Non-pigmented ciliary epithelial cell (primary cell): ENCODE measurements at regions not wholly inside any gene's neighbourhood (a gene's known extent, or its start where the extent isn't known, plus 50 kb on each side); places are given as distances from the start of the nearest gene placed in this dataset.
A peak's percentile ranks its signal among the peaks of the same experiment; 100 is the strongest.
"Not testable (repeated sequence)": the region's sequence is repeated elsewhere in the genome, so short reads cannot be mapped to it uniquely, and the experiment has no call there.

Experiments used
- DNase-seq: peaks from one replicate; pipeline ENCODE4 v3.0.0-alpha.2; 2010; ENCODE audit warnings: low read depth

DNA sequence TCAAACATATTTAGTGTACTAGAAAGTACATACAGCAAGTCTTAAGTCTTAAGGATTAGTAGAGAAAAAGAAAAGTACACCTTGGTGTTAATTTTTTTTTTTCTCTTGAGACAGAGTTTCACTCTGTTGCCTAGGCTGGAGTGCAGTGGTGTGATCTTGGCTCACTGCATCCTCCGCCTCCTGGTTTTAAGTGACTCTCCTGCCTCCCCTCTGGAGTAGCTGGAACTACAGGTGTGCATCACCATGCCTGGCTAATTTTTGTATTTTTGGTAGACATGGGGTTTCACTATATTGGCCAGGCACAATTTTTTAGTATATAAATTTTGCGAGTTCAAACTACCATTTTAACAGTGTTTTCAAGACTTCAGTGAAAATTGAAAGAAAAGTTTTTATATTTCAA, 1941.1 kb upstream of the CDH6 start:
- DNase-seq, result no peak

DNA sequence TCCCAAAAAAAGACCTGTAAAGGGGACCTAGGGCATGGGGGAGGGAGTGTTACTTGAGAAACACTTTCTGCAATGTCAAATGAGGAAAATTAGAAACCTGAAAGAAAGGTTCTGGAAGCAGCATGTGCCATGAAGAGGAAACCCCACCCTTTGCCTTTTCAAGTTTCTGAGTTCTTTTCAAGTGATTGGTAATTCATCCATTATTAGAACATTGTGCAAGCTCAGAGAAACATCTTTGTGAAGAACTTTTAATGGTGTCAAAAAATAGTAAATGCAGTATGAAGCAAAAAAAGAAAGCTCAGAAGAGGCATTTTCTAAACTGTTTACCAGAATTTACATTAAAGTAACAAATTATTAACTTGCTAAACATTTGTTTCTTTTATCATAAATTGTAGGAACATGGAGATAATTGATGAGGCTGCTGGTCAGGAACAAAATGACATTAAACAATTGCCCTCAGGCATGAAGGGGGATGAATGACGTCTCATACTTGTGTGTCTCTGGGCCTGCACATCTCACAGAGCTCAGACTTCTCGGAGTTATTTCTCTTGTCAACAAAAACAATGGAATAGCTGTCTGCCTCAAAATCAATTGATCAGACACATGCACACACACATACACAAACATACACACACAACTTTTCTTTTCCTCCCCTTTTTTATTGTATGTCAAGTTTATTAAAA, 1946.0 kb upstream of the CDH6 start:
- no peak for DNase-seq

DNA sequence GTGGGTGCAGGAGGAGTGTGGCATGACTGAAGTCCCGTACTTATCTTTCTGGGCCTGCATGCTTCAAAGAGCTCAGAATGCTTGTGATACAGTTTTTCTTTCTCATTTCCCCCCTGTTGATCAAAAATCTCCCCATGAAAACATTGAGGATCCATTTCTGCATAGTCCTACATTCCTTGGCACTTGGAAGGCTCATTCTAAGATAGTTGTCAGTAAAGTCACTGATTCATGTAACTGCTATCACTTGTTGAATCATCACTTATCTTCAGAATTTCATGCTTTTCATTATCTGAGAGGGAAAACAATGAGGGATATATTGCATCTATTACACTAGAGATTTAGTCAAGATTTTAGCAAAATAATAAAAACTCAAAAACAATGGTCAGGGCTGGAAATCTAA, 1953.1 kb upstream of the CDH6 start:
- no peak for DNase-seq

DNA sequence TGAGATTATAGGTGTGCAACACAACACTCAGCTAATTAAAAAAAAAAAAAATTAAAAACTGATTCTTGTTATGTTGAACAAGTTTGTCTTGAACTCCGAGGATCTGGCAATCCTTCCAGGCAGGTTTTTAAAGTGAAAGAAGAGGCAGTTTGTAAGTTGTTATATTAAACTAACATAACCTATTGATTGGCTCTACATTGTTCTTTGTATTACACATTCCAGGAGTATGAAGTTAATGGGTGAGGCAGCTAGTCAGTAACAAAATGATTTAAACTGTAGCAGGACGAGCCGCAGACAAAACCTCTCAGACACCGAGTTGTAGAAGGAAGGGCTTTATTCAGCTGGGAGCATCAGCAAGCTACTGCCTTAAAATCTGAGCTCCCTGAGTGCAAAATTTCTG, 1953.9 kb upstream of the CDH6 start:
- DNase-seq, result no peak

DNA sequence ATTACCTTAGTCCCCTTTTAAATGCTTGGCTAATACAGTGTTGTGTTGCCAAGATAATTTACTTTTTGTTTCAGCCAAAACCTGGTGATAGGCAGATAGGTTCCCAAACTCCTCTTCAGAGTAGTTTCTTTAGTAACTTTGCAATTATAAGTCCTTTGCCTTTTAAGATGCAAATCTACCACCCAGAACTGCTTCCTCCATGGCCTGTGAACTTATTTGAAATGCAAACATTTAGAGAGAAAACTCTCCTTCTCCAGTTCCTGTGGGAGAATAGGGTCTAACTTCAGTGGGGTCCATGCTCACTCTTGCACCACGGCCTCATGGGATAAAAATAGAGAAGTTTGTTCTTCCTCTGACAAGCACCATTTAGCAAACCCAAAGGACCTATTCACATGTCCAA, 1955.4 kb upstream of the CDH6 start:
- no peak for DNase-seq

DNA sequence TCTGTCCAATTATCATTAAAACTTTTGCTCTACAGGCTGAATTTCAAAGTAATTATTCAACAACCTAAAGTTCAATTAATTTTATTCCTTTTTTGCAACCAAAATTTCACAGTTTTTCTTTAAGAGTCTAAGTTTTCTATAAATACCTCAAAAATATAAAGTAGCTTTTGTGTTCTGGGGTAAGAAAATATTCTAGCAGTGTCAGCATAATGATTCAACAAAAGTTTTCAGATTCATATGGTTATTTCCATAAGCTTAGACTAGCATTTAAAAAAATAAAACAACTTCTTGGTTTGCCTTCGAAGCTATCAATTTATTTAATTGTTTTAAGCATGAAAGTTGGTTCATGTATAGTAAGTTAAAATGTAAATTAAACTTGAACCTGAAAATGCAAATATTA, 1962.3 kb upstream of the CDH6 start:
- DNase-seq, result no peak

DNA sequence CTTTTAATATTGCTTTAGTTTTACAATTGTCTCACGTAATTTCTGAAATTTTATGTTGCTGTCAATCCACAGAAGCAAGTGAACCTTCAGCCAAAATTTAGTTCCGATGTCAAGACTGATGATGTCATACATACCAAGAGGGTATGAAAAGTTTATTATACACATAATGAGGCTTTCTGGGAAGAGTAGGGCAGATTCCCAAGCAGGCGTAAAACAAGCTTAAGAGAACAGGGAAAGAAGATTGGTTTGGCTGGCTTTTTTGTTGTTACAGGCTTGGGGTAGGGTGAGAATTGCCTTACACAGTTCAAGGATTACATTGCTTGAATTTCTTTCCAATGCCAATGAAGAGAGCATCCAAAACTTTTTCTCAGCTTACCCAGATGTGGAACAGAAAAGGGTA, 1962.9 kb upstream of the CDH6 start:
- DNase-seq, result no peak

DNA sequence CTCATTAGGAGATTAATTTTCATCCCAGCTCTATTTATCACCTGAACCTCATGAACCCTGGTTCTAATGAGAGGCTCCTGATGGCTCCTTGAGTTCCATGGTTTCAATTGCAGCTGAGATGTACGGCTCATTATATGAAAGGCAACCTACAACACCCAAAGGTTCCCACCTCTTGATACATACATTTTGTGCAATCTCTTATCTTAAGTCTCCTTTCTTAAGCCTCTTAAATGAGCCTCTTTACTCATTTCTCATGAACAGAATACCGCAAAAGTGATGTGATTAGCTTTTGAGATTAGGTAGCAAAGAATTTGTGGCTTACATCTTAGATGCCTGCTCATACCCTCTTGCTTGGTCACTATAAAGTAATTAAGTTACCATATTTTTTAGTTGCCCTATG, 1964.0 kb upstream of the CDH6 start:
- DNase-seq, result no peak

DNA sequence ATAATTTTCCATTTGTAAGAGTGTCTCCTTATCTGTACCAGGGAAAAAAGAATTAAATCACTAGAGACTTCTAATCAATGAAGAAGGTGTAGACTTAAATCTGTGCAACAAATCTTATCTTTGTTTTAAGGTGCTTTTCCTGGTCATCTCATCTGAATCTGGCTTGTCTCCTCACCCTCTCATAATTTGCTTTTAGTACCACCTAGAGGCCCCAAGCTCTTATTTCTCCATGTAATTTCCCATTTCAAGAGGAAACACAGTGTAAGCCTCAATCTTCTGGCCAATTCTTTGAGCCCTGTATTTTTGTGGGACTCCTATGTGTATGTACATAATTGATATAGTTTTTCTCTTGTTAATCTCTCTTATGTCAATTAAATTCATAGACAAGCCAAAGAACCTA, 1975.3 kb upstream of the CDH6 start:
- DNase-seq, result peak; percentile 2

DNA sequence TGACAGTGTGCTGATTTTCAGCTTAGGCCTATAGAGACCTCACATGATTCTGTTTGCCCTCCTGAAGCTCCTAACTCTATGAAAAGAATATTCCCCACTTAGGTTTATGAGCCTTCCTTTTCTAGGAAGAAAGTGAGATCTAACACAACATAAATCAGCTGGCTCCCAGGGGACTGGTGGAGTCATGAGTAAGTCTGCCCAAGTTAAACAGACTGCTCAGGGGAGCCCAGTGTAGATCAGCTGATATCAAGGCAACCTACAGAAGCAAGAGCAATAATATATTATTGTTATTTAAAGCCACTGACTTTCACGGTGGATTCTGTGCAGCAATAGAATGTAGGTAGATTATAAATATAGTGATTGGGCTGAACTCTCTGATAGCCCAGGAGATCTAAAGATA, 1978.6 kb upstream of the CDH6 start:
- DNase-seq, result no peak

DNA sequence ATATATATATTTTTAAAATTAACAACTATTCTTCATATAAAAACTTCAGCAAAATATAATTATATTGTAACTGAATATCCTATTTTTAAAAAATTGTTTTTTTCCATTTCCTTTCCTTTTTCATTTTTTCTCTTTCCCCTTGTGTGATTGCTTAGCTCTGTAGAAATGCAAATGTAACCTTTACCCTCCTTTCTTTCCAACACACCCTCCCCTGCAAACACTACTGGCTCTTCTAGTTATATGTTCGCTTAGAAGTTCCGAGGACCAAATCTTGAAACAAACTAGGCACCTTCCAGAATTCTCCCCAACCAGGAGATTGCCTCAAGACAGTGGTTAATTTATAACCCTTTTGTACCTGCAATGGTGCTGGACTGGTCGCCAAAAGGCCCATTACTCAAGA, 1980.0 kb upstream of the CDH6 start:
- DNase-seq, result no peak

DNA sequence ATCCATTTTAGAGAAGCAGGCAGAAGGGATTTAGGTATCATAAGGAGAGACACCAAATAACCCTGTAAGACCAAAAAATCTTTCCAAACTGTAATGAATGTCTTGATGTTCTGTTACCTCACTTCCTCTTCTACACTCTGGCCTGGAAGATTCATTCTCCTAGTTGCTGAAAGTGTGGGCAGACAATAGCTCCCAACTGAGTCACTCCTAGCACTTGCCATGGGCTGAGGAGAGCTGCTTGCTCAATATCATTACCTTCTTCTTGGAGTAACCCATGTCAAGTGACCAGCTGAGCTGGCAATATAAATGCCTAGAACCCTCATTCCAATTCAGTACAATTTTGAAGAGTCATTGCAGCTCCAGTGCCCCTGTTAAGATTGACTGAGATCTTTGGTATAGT, 1985.5 kb upstream of the CDH6 start:
- peak; percentile 36 for DNase-seq

DNA sequence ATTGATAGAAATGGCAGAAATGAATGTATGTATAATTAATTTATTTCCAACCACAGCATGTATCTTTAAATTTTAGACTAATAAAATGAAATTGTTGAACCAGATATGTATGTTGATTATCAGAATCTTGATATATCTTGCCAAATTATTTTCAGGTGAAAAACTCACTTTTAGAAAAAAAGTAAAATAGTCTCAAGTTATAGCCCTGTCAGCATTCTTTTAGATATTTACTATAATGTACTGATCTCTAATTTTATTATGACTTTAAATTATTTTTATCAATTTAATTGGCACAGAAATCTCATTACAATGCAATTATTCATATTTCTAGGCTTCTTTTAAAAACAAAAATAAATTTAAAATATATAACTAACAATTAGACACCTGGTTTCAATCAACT, 1990.4 kb upstream of the CDH6 start:
- no peak for DNase-seq

DNA sequence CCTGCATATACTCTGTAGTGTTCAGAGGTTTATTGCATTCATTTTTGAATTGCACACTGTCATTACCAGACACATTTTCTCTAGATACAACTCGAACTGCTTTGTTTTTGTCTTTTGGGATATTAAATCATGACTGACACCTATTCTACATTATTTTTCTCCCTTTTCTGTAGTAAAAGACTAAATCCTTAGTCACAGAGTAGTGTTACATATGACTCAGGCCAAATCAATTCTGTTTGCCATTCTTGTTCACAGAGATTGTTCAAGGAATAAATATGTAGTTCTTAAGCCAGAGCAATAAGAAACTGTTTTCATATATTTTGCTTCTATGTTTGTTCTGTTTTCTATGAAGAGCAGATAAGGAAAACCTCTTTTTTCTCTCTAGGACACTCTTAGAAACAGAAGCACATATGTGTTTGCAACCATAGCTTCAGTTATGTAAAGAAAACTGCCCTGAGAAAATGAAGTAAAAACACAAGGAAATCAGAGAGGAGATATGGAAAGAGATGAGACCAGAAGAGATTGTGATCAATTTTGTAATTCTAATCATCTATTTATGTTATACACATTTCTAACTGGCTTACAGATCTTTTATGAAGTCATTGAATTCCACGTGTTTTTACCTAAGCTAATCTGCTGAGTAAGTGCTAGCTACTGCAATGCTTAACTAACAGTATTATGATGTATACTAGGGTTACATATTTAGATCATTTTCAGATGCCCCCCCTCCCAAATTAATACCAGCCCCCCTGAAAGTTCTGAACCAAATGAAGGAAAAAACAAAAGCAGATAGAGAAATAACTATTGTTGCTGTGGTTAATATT, 1995.6 kb upstream of the CDH6 start:
- peak; percentile 27 for DNase-seq

DNA sequence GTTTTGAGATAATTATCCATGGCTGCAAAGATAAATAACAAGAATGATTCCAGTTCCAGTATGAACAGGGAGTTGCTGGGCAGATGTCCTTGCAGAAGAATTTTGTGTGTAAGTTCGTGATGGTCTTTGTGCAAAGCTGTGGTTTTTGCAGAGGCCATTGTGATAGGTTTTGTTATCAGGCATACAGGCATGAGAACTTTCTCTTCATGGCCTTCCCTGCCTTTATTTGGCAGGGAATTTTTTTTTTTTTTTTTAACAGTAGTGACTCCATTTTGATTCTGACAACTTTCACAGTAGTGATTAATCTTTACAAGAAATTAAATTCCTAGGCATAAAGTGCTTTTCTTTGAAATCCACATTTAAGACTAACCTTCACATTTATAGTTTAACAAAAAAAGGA, 1999.5 kb upstream of the CDH6 start:
- no peak for DNase-seq

DNA sequence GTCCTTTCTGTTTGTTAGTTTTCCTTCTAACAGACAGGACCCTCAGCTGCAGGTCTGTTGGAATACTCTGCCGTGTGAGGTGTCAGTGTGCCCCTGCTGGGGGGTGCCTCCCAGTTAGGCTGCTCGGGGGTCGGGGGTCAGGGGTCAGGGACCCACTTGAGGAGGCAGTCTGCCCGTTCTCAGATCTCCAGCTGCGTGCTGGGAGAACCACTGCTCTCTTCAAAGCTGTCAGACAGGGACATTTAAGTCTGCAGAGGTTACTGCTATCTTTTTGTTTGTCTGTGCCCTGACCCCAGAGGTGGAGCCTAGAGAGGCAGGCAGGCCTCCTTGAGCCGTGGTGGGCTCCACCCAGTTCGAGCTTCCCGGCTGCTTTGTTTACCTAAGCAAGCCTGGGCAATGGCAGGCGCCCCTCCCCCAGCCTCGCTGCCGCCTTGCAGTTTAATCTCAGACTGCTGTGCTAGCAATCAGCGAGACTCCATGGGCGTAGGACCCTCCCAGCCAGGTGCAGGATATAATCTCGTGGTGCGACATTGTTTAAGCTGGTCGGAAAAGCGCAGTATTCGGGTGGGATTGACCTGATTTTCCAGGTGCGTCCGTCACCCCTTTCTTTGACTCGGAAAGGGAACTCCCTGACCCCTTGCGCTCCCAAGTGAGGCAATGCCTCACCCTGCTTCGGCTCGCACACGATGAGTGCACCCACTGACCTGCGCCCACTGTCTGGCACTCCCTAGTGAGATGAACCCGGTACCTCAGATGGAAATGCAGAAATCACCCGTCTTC, 2002.0 kb upstream of the CDH6 start:
- DNase-seq, result not testable (repeated sequence)

DNA sequence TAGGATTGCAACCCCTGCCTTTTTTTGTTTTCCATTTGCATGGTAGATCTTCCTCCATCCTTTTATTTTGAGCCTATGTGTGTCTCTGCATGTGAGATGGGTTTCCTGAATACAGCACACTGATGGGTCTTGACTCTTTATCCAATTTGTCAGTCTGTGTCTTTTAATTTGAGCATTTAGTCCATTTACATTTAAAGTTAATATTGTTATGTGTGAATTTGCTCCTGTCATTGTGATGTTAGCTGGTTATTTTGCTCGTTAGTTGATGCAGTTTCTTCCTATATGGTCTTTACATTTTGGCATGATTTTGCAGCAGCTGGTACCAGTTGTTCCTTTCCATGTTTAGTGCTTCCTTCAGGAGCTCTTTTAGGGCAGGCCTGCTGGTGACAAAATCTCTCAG, 2003.1 kb upstream of the CDH6 start:
- not testable (repeated sequence) for DNase-seq

DNA sequence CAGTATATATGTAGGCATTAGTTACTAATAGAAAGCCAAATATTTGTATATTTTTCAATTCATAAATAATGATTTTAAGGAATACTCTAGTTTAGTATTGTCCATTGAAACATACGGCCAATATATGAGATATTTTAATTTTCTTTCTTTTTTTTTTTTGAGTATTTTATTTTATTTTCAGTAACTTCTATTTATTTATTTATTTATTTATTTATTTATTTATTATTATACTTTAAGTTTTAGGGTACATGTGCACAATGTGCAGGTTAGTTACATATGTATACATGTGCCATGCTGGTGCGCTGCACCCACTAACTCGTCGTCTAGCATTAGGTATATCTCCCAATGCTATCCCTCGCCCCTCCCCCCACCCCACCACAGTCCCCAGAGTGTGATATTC, 2007.1 kb upstream of the CDH6 start:
- DNase-seq, result not testable (repeated sequence)

DNA sequence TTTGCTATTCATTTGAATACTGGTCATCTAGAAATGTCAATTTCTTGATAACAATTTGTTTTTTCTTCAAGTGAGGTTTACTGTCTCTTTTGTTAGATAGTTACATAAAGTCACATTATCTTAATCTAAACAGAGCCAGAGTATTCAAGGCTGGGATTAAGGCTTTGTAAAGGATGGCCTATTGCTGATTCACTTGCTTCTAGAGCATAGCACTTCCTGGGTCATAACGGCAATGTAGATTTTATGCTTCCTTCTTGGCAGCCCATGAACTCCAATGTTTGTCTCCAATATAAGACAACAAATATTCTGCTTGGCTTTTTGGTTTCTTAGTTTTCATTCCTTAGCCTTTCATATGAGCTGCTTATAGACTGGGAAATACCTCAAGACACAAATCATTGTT, 2007.9 kb upstream of the CDH6 start:
- DNase-seq, result no peak

DNA sequence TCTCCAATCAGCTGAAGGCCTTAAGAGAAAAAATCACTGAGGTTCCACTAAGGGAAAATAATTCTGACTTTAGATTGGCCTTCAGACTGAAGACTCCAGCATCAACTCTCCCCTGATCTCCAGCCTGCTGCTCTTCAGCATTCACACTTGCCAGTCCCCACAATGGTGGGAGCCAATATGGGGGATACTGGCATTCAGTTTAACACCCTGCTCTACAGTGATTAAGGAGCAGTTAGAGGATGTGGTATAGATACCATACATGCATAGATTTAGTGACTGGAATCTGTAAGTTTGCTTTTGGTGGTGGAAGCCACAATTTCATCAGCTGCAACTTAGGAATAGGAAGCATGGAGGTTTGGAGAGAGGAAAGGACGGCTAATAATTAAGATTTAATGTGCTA, 2017.7 kb upstream of the CDH6 start:
- DNase-seq, result no peak

DNA sequence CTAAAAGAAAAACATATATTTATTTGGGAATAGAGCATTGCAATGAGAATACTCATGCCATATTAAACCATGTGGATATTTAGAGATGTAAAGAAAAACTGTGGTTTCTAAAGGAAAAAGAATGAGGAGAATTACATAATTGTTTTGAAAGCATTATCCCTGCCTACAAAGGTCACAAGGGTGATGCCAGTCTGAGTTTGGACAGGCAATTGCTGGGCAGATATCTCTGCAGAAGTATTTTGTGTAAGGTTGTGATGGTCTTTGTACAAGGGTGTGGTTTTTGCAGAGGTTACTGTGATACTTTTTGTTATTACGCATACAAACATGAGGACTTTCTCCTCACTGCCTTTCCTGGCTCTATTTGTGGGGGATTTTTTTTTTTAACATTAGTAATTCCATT, 2022.9 kb upstream of the CDH6 start:
- DNase-seq, result no peak

DNA sequence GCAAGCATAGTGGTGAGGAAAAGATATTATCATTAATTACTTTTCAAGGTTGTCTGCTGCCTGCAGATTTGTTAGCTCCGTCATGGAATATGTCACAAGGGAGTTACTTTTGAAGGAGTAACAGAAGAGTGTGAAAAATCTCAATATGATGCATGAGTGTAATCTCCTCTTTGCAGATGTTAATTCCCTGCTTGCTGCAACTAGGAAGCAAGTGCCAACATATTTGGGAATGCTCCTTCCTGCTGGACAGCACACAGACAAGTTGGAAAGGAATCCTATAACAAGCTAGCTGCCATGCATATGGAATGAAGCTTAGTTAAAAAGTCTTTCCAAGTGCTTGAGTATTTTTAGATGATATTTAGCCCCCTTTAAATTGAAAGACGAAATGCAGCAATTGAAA, 2023.6 kb upstream of the CDH6 start:
- no peak for DNase-seq

DNA sequence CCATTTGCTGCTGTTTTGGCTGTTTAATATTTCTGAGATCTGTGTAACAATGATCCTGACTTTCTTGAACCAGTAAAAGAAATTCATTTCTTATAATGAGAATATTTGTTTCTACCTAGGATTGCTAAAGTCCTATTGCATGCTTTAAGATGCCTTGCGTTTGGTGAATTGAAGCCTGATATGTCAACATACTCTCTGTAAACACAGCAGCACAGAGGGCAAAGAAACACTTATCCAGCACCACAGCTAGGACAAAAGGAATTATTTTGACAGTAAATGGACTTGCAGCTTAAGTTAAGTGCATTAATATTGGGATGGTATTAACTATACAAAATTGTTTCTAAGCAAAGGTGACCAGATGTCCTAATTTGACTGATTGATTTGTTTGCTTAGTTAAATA, 2031.2 kb upstream of the CDH6 start:
- DNase-seq, result no peak
